K562 (cell line): ENCODE measurements at regions not wholly inside any gene's neighbourhood (a gene's known extent, or its start where the extent isn't known, plus 50 kb on each side); places are given as distances from the start of the nearest gene placed in this dataset.

ENCODE experiments used
- BRD9 ChIP-seq: fragments of 450-650 bp; IDR thresholded peaks from 2 replicates; pipeline ENCODE4 v1.6.1; 2018; ENCODE audit warnings: low read depth; ENCODE audit not compliant: partially characterized antibody
- CTCF ChIP-seq, 3 experiments: IDR thresholded peaks in 2 of 3; conservative IDR thresholded peaks in 1 of 3; 2 replicates each; pipeline ENCODE4 v1.5.1; 2011 to 2012; ENCODE audit warnings: low read length in 3 of 3, mild to moderate bottlenecking in 3 of 3, control low read depth in 2 of 3, improper control_type of control experiment in 1 of 3, inconsistent platforms in 1 of 3, low read depth in 1 of 3, mixed read lengths in 1 of 3, moderate library complexity in 1 of 3; ENCODE audit not compliant: insufficient read depth in 2 of 3
- PHF8 ChIP-seq: fragments of 200-600 bp; sonication (generic); IDR thresholded peaks from 2 replicates; pipeline ENCODE4 v1.6.1; 2012; ENCODE audit warnings: mixed run types, mild to moderate bottlenecking, inconsistent platforms, low read length, moderate library complexity, borderline replicate concordance
- SAP30 ChIP-seq: fragments of 200-600 bp; sonication (generic); IDR thresholded peaks from 2 replicates; pipeline ENCODE4 v1.6.1; 2012; ENCODE audit warnings: borderline replicate concordance, low read depth, mild to moderate bottlenecking, moderate library complexity, low read length, control low read depth, inconsistent platforms; ENCODE audit not compliant: insufficient read depth, poor library complexity, severe bottlenecking
- ZNF274 ChIP-seq: IDR thresholded peaks from 2 replicates; pipeline ENCODE4 v1.6.1; 2011; ENCODE audit warnings: low read depth, mild to moderate bottlenecking, low read length, moderate library complexity, borderline replicate concordance

GRCh38 chr21:38997051-38997842 lies 186.0 kb downstream of the PSMG1 start:
- no peak for TF ChIP-seq CTCF (IDR thresholded peaks at IDR 0.05 in 2 of 3, conservative IDR thresholded peaks at IDR 0.05 in 1 of 3; ENCODE audit: insufficient read depth in 2 of 3, low read depth in 1 of 3, low read length in 3 of 3)
- no peak for TF ChIP-seq BRD9
- no peak for TF ChIP-seq ZNF274
- TF ChIP-seq SAP30 = no peak
- no peak for TF ChIP-seq PHF8
